ENCODE measurements at regions not wholly inside any gene's neighbourhood (a gene's known extent, or its start where the extent isn't known, plus 50 kb on each side); places are given as distances from the start of the nearest gene placed in this dataset.
"Not testable (repeated sequence)": the region's sequence is repeated elsewhere in the genome, so short reads cannot be mapped to it uniquely, and the experiment has no call there.

- peak; percentile 56 for DNase-seq
Observed at GRCh38 chr6:164097551-164098398, 683.3 kb downstream of the QKI start.

DNA sequence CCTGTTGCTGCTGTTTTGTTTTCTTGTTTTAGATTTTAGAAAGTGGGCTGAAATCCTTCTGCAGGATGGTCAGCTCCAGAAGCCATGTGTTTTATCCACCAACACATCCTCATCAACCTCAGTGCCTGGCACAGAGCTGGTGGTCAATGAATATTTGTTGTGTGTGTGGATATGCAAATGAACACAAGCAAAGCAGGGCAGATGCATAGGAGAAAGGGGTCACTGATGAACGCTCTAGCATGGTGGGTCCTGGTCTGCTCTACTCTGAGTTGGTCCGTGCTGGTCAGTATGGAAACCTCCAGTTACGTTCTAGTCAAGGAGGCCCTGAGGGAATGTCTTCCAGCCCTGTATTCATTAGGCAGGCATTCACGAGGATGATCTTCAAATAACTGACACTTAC lies 682.5 kb downstream of the QKI start:
- no peak for DNase-seq

DNA sequence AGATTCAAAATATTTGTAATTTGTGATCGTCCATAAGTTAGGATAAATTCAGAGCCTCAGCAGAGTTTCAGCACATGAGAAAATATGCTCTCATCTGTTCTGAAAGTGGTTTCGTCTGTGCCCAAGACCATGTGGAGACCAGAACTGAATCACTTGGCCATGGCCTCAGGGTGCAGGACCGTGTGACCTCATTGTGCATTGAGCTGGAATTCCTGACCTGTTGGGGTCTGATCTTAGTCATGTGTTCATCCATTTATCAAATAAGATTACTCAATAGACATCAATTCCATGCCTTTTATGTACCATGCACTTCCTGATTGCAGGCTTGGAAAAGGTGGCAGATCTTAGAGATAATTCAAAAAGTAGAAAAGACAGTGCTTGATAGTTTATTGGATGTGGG lies 680.5 kb downstream of the QKI start:
- no peak for DNase-seq

- no peak for DNase-seq
Observed at GRCh38 chr6:164087870-164088269, 673.4 kb downstream of the QKI start.

DNA sequence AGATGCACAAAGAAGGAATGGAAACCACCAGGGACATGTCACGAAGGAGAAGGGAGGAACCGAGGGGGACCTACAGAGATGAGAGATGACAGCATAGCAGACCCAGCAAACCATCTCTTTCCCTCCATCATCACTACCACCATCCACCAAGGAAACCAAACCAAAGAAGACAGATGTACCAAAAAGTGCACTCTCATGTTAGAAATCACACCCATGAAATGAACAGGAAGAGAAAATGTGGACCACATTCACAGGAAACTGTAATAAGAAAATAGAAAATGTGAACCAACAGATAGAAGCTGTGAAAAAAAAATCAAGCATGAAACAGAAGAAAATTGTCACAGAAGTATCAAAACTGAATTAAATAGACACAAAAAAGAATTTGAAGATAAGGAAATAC lies 672.7 kb downstream of the QKI start:
- no peak for DNase-seq

GRCh38 chr6:164086076-164086887 lies 671.8 kb downstream of the QKI start:
- peak; percentile 11 for DNase-seq

DNA sequence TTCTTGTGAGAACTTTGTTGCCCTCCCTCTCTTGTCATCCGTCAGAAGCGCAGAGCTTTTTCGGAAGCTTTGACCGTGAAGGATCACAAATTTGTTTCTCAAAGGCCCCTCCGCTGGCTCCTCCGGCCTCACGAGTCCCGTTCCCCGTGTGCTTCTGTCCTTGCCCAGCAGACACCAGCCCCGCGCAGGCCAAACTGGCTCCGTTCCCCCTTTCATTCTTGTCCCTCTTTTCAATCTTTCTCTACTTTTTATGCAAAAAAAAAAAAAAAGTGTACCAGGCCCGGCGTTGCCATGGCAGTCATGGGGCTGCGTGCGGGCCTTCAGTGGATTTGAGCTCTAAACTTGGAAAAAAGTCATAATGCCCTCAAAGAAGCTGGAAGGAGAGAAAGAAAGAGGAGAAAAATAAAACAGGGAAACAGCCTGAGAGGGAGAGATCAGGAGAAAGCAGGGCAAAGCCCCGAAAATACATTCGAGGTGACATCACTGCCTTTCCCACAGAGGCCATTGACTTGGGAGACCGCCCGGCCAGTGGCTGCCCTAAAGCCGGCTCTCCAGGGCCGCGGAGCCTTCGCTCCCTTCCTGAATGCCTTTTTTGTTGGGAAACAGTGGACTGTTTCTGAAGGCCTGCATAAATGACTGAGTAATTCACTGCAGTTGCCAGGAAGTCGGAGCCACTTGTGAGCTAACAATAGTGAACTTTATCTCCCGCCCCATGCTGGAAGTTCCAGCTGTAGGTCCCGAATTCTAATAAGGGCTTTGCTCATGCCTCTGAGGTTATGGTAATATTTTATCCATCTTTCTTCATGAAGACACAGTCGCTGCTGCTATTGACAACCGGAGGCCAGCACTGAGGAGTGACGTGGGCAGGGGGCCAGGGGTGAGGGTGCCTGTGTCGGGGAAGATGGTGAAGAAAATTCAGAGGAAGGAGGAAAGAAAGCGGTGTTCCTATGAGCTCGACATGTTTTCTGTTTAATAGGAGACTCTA lies 670.9 kb downstream of the QKI start:
- DNase-seq = no peak

GRCh38 chr6:164079275-164079600 lies 664.7 kb downstream of the QKI start:
- no peak for DNase-seq

- peak; percentile 28 for DNase-seq
Observed at GRCh38 chr6:164078532-164079274, 664.2 kb downstream of the QKI start.

GRCh38 chr6:164076818-164077532 lies 662.5 kb downstream of the QKI start:
- DNase-seq = not testable (repeated sequence)

GRCh38 chr6:164075981-164076615 lies 661.6 kb downstream of the QKI start:
- DNase-seq = peak; percentile 39

DNA sequence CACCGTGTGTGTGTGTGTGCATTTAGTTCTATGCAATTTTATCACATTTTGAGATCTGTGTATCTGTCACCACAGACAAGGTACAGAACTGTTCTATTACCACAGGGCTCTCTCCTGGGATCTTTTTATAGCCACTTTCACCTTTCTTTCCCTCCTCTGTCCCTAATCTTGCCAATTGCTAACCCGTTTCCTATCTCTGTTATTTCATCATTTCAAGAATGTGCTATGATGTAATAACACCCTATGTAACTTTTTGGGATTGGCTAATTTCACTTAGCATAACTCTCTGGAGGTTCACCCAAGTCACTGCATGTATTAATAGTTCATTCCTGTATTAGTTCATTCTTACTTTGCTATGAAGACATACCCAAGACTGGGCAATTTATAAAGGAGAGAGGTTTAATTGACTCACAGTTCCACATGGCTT lies 657.7 kb downstream of the QKI start:
- no peak for DNase-seq

- no peak for DNase-seq
Observed at GRCh38 chr6:164069350-164069990, 655.0 kb downstream of the QKI start.

DNA sequence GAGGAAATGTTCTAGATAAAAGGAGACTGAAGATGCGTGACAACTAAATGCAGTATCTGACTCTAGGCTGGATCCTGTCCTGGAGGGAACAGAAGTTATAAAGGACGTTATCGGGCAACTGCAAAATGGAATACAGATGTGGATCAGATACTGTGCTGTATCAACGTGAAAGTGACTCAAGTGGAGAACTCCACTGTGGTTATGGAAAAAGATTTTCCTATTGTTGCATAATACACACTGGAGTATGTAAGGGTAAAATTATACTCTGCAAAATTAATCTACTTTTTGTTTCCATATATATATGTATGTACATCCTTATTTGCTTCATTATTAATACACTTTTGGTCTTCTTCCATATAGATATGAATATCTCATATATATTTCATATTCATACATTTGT lies 654.0 kb downstream of the QKI start:
- DNase-seq = no peak

DNA sequence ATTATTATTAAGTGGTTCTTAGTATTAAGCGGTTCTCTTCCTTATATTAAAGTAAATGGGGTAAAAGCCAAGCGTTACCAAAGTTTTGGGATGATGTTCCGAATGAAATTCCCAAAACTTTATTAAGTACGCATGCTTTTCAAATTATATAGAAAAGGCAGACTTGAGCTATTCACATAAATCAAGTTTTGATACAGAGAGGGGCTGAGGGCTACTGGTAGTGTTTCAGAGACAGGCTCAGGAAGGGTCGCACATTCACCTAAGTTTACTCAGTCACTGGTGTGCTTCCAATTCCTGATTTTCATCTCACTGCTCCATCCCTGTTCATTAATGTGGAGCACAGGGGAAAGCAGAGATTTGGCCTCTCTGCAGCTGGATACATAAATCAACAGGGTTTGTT lies 652.2 kb downstream of the QKI start:
- no peak for DNase-seq

DNA sequence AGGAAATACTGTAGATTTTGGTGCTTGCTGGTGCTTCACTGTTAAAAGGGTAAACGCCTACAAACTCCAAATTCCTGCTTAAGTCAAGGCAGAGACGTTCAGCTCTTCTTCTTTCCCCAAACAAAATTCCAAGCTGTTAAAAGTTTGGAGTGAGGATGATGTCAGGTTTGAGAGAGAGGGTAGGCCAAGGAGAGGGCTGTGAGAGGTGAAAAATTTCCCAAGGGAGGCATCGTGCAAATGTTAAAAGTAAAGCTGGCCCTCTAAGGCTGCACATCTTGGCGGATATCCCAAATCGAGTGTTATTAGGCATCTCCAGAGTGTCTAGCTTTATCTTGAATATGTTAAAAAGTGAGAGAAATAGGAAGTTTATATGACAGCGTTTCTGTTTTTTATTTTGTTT lies 651.8 kb downstream of the QKI start:
- no peak for DNase-seq

GRCh38 chr6:164063346-164063745 lies 648.8 kb downstream of the QKI start:
- DNase-seq = no peak

DNA sequence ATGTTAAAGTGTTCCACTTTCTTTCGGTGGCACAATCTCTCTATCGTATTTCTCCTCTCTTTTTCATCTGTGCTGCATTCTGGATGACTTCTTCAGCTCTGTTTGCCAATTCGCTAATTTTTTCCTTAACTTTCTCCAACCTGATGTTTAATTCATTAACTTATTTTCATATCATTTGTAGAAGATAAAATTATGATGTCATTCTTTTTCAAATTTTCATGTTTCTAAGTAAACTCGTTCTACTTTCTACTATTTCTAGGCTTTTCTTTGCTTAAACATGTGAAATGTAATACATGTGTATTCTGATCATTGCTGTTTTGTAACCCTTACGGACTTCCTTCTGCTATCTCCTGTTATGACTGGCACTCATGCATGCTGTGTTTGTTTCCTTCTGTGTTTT lies 648.4 kb downstream of the QKI start:
- DNase-seq = no peak

DNA sequence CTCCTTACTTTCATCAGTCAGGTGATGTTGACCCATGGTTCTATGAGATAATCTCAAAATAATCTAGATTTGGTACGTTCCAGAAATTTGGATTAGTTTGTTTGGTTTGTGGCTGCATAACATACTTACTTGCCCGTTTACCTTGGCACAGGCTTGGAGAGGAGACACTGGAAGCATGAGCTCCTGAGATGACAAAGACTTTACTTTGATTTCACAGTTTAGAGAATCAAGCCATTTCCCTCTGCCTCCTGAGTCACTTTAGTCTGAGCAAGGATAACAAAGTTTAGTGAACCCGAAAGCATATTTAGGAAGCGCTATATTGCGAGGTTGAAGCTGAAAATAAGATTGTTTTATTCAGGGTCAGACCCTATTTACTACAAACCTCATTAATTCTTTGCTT lies 643.4 kb downstream of the QKI start:
- DNase-seq = no peak

- DNase-seq = no peak
Observed at GRCh38 chr6:164051427-164051826, 636.9 kb downstream of the QKI start.

Measured in hematopoietic multipotent progenitor cell treated with erythropoietin and hydrocortisone succinate and interleukin-3 and kit ligand, for 6 days (in vitro differentiated cells).